Breast epithelium (tissue), 4 donors: ENCODE measurements at regions not wholly inside any gene's neighbourhood (a gene's known extent, or its start where the extent isn't known, plus 50 kb on each side); places are given as distances from the start of the nearest gene placed in this dataset.

Experiments
- DNase-seq, 2 donors: peaks; one replicate each; pipeline ENCODE4 v3.0.0-alpha.2; 2019; ENCODE audit warnings: low spot score in 2 of 2
- H3K27ac ChIP-seq, 2 donors: fragments of 200-600 bp; sonication (generic) in 1 of 2; one replicate each; pipeline ENCODE4 v1.5.1; 2016 to 2019; ENCODE audit warnings: mild to moderate bottlenecking in 1 of 2
- H3K27me3 ChIP-seq, 2 donors: fragments of 200-600 bp; sonication (generic) in 1 of 2; one replicate each; pipeline versions ENCODE4 v1.5.1 to v1.6.0; 2017 to 2019; ENCODE audit warnings: control low read depth in 1 of 2, mild to moderate bottlenecking in 1 of 2
- H3K36me3 ChIP-seq: fragments of 200-600 bp; one replicate; pipeline ENCODE4 v1.5.1; 2019
- H3K4me1 ChIP-seq, 2 donors: fragments of 200-600 bp; sonication (generic); one replicate each; pipeline ENCODE4 v1.5.1; 2016 to 2019; ENCODE audit warnings: control low read depth in 1 of 2
- H3K4me3 ChIP-seq, 3 donors: fragments of 200-600 bp; sonication (generic); 1 replicate in 2 of 3; 2 replicates in 1 of 3; pipeline ENCODE4 v1.5.1; 2016 to 2019; ENCODE audit warnings: mild to moderate bottlenecking in 3 of 3, moderate library complexity in 2 of 3
- H3K9me3 ChIP-seq, 2 donors: fragments of 200-600 bp; sonication (generic) in 1 of 2; one replicate each; pipeline ENCODE4 v1.5.1; 2016 to 2019; ENCODE audit warnings: control low read depth in 1 of 2
- POLR2A ChIP-seq: fragments of 450-650 bp; IDR thresholded peaks from one replicate; pipeline ENCODE4 v1.6.1; 2016; ENCODE audit warnings: antibody characterized with exemption, mild to moderate bottlenecking, moderate library complexity
- POLR2AphosphoS5 ChIP-seq, 3 donors: sonication (generic); formaldehyde crosslinking; IDR thresholded peaks; one replicate each; pipeline ENCODE4 v1.6.1; 2017; ENCODE audit warnings: antibody characterized with exemption in 3 of 3
- intact Hi-C: fragments of 100-400 bp; cut with DNase I; formaldehyde crosslinking; loops from one replicate; pipeline ENCODE4 v1.15.1; 2023; ENCODE audit warnings: low total_unique reads
- TF ChIP-seq, protein P1 (sequence below), 3 donors: fragments of 450-650 bp; IDR thresholded peaks; one replicate each; pipeline ENCODE4 v1.5.1; 2016 to 2017; ENCODE audit warnings: antibody characterized with exemption in 3 of 3, mild to moderate bottlenecking in 3 of 3, moderate library complexity in 3 of 3

DNA sequence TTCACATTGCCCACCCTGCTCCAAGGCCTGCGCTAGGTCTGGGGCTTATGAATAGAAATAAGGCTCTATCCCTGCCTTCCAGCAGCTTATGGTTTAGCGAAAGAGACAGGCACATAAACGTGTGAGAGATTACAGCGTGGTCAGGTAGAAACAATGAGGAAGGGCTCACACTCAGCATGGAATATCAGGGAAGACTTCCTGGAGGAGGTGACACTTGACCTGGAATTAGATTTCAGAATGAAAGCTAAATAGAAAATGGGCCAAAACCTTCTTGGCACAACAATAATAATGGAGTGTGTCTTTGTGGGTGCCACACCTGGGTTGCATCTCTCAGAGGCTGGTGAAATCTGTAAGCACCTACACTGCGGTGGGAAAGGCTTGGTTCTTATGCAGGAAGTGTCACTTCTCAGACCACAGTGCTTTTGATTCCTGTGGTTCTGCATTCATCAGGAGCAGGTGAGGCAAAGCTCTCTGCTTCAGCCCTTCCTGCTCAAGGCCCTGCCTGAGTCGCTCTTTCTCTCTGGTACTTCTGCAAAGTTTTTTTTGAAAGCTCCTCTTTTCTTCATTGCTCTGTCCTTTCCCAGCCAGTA is 430.3 kb downstream of the ZNF536 start:
- no peak for DNase-seq
- TF ChIP-seq, protein P1, sequence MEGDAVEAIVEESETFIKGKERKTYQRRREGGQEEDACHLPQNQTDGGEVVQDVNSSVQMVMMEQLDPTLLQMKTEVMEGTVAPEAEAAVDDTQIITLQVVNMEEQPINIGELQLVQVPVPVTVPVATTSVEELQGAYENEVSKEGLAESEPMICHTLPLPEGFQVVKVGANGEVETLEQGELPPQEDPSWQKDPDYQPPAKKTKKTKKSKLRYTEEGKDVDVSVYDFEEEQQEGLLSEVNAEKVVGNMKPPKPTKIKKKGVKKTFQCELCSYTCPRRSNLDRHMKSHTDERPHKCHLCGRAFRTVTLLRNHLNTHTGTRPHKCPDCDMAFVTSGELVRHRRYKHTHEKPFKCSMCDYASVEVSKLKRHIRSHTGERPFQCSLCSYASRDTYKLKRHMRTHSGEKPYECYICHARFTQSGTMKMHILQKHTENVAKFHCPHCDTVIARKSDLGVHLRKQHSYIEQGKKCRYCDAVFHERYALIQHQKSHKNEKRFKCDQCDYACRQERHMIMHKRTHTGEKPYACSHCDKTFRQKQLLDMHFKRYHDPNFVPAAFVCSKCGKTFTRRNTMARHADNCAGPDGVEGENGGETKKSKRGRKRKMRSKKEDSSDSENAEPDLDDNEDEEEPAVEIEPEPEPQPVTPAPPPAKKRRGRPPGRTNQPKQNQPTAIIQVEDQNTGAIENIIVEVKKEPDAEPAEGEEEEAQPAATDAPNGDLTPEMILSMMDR (IDR thresholded peaks at IDR 0.05) = no peak
- TF ChIP-seq POLR2AphosphoS5 (IDR thresholded peaks at IDR 0.05) (no peak), POLR2A (no peak)
- Histone ChIP-seq H3K27me3 (peaks cover 0 to 14% of the 10 kb centered on the region in 2 donors), H3K9me3 (no peaks in the 10 kb centered on the region), H3K27ac (no peak overlapping the region), H3K36me3 (no peaks in the 10 kb centered on the region), H3K4me1 (no peaks in the 10 kb centered on the region), H3K4me3 (no peak overlapping the region)
- intact Hi-C loops = no loop called here

DNA sequence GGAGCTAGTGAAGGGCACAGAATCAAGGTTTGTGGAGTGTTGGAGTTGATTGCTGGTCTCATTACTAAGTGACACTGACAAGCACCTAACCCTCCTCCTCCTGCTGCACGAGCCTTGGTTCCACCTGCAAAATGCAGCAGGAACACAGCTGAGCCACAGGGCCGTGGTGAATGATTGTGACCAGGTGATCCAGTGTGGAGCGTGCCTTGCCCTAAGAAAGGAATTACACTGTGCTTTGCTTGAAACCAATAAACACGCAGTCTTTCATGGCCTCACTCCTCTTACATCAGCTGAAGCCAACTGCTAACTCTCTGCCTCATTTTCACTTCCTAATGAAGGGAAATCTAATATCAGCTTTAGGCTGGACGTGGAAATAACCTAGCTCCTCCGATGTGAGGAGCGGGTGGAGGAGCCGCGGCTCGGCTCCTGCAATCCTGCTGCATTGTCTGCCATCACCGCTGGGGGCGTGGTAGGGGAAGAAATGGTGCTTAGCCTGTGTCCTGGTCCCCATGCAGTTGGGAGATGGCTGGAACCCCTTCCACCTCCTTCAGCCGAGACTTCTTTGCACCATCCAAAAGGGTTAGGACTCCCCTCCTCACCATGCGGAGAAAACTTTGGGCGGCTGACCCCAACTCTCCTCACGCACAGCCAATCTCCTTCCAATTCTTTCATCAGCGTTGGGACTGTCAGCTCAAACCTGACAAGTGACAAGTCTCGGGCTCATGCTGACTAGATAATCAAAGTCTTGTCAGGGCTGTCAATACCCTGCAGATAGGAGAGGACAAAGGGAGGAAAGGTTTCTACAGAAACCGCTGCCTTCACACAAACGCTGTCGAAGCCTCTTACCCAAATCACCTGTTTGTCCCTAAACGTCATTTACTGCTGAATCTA is 427.9 kb downstream of the ZNF536 start:
- Histone ChIP-seq H3K9me3 (no peaks in the 10 kb centered on the region), H3K27ac (no peak overlapping the region), H3K4me3 (no peak overlapping the region), H3K36me3 (no peaks in the 10 kb centered on the region), H3K27me3 (peaks cover 0 to 23% of the 10 kb centered on the region in 2 donors), H3K4me1 (no peaks in the 10 kb centered on the region)
- intact Hi-C loops = no loop called here
- TF ChIP-seq, protein P1 (IDR thresholded peaks at IDR 0.05) = peak in 2 of 3 donors; percentile 33 to 57
- TF ChIP-seq POLR2A = no peak
- no peak for DNase-seq

DNA sequence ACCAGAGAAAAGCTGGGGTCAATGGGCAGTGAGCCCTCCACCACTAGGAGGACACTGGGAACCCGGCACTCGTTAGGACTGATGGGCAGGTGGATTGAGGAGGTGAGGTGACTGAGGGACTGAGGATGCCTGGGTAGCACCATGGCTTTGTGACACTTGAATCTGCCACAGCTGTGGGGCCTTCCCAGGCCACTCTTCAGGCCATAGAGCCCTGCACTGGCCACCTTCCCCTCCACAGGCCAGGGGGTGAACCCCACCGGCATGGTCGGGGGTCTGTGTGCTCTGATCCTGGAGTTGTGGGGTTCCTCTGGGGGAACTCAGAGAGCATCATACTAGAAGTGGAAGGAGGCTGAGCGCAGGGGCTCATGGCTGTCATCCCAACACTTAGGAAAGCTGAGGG is 423.5 kb downstream of the ZNF536 start:
- TF ChIP-seq, protein P1 (IDR thresholded peaks at IDR 0.05) = no peak
- TF ChIP-seq POLR2AphosphoS5 (IDR thresholded peaks at IDR 0.05) = no peak
- no peak for DNase-seq
- Histone ChIP-seq H3K4me3 (no peak overlapping the region), H3K27ac (no peak overlapping the region), H3K9me3 (no peaks in the 10 kb centered on the region), H3K36me3 (no peaks in the 10 kb centered on the region), H3K27me3 (peaks cover 0 to 25% of the 10 kb centered on the region in 2 donors), H3K4me1 (no peaks in the 10 kb centered on the region)
- intact Hi-C loops = no loop called here

DNA sequence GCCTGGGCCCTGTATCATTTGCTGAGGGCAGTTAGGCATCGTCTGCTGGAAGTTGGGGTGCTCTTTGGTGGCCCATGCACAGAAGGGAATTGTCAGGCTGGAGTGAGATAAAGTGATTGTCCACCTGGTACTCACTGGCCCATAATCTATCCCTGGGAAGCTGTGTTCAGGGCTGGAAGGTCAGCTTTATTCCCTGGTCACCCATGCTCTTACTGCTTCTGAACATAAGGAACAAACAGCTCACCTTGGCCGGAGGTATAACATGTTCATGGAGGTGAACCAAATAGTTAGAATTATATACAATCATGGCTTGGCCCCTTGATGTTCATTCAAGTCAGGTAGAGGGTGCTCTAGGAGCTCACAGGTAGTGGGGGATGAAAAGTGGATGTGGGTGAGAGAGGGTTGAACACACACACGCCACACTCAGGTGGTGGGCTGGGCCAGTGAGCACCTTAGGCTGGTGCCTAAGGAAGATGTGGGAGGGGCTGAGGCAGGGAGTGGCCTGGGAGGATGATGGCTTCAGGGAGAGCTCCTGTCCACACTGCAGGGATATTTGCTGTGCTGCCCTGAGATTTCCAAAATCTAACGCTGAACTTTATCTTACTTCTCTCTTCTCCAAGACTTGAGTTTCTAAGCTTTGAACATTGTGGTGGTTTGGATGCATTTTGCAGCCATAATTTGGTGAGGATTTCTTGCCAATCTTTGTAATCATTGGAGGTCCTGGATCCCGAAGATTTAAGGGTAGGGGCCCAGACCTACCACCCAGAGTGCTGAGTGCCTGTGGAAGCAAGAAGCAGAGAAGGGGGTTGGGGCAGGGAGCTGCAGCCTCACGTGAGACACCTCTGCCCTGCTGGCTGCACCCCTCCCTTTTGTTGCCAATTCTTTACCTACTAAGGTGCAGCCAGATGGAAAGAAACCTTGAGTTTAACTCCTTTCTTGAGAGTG is 420.6 kb downstream of the ZNF536 start:
- TF ChIP-seq, protein P1 (IDR thresholded peaks at IDR 0.05) = no peak
- TF ChIP-seq POLR2A = no peak
- TF ChIP-seq POLR2AphosphoS5 (IDR thresholded peaks at IDR 0.05) = no peak
- Histone ChIP-seq H3K4me3 (no peak overlapping the region), H3K27ac (no peak overlapping the region), H3K4me1 (no peaks in the 10 kb centered on the region), H3K9me3 (no peaks in the 10 kb centered on the region), H3K36me3 (no peaks in the 10 kb centered on the region), H3K27me3 (peaks cover 0 to 11% of the 10 kb centered on the region in 2 donors)
- no peak for DNase-seq
- intact Hi-C loops = no loop called here
